Memory B cell (primary cell): ENCODE measurements at regions not wholly inside any gene's neighbourhood (a gene's known extent, or its start where the extent isn't known, plus 50 kb on each side); places are given as distances from the start of the nearest gene placed in this dataset.
"Not testable (repeated sequence)": the region's sequence is repeated elsewhere in the genome, so short reads cannot be mapped to it uniquely, and the experiment has no call there.

Experiments used
- ATAC-seq: fragments of 150-1000 bp; cut with Tn5 transposase; 2 replicates; pipeline ENCODE4 v1.10.0; 2021; ENCODE audit warnings: low read depth, mild to moderate bottlenecking, moderate library complexity
- DNase-seq, 2 donors: peaks; one replicate each; pipeline ENCODE4 v3.0.0; 2022; ENCODE audit warnings: low spot score in 2 of 2
- H3K27ac Mint-ChIP-seq: one replicate; pipeline ENCODE4 v1.8.0; 2022; ENCODE audit warnings: mild to moderate bottlenecking, moderate library complexity, mixed read lengths
- H3K27me3 Mint-ChIP-seq: one replicate; pipeline ENCODE4 v1.8.0; 2022; ENCODE audit warnings: mixed read lengths
- H3K36me3 Mint-ChIP-seq: one replicate; pipeline ENCODE4 v1.8.0; 2022; ENCODE audit warnings: mild to moderate bottlenecking, mixed read lengths
- H3K4me1 Mint-ChIP-seq: one replicate; pipeline ENCODE4 v1.8.0; 2022; ENCODE audit warnings: mixed read lengths
- H3K4me3 Mint-ChIP-seq: one replicate; pipeline ENCODE4 v1.8.0; 2022; ENCODE audit warnings: mild to moderate bottlenecking, moderate library complexity, mixed read lengths
- H3K9me3 Mint-ChIP-seq: one replicate; pipeline ENCODE4 v1.8.0; 2022; ENCODE audit warnings: mixed read lengths

DNA sequence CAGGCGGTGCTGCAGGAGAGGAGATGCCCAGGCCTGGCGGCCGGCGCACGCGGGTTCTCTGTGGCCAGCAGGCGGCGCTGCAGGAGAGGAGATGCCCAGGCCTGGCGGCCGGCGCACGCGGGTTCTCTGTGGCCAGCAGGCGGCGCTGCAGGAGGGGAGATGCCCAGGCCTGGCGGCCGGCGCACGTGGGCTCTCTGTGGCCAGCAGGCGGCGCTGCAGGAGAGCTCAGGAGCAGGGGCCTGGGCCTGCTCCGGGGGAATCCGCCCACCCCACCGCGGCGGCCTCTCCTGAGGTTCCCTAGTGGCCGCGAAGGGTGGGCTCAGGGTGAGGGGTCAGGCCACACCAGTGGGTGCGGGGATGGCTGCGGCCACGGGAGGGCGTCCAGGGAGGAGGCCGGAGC lies 75.9 kb downstream of the OR4F16 start:
- not testable (repeated sequence) for DNase-seq, H3K36me3 Mint-ChIP-seq, H3K27me3 Mint-ChIP-seq, H3K4me1 Mint-ChIP-seq, ATAC-seq, H3K4me3 Mint-ChIP-seq, H3K27ac Mint-ChIP-seq, H3K9me3 Mint-ChIP-seq

DNA sequence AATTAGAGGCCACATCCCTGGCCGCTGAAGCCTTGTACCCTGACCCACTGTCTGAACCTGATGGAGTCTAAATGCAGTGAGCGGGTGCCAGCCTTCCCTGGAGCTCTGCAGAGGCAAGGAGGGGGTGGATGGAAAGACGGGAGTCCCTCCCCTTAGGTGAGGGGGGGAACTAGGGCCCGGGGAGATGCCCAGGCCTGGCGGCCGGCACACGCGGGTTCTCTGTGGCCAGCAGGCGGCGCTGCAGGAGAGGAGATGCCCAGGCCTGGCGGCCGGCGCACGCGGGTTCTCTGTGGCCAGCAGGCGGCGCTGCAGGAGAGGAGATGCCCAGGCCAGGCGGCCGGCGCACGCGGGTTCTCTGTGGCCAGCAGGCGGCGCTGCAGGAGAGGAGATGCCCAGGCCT lies 77.3 kb downstream of the OR4F16 start:
- H3K9me3 Mint-ChIP-seq, H3K27ac Mint-ChIP-seq, H3K36me3 Mint-ChIP-seq, H3K27me3 Mint-ChIP-seq, ATAC-seq, DNase-seq, H3K4me3 Mint-ChIP-seq, H3K4me1 Mint-ChIP-seq: not testable (repeated sequence)

DNA sequence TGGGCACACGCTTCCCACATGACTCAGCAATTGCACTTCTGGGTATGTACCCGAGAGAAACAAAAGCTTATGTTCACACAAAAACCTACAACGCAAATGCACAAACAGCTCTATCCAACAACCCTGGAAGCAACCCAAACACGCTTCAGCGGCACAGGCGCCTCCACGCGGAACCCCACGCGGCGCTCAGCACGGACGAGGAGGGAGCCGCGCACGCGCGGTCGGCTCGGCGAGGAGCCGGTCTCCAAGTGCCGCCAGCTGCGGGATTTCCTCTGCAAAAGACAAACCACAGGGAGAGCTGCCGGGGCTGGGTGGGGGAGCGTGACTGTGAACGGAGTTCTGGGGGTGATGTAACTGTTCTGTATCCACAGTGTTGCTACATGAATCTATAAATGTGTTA lies 81.2 kb downstream of the OR4F16 start:
- not testable (repeated sequence) for H3K27ac Mint-ChIP-seq, H3K9me3 Mint-ChIP-seq, H3K4me1 Mint-ChIP-seq, DNase-seq, ATAC-seq, H3K27me3 Mint-ChIP-seq, H3K36me3 Mint-ChIP-seq, H3K4me3 Mint-ChIP-seq

DNA sequence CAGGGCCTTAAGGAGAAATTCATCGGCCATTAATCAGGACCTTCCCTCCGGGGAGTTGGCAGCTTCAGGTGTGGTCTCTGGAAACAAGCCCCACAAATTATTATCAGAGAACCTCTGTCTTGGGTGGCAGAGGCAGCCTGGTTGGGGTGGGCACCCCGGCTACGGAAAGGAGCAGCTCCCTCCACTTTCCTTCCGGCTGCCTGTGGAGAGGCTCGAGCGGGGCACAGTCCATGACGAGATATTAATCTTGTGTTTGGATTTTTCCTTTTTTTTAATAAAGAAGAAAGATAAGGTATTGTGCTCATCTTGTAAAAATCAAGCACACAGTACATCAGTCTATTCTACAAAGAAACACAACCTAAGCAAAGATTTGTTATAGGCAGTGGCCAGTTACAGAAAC lies 98.2 kb downstream of the OR4F16 start:
- not testable (repeated sequence) for H3K4me1 Mint-ChIP-seq, DNase-seq, H3K9me3 Mint-ChIP-seq, H3K4me3 Mint-ChIP-seq, H3K27ac Mint-ChIP-seq, ATAC-seq, H3K27me3 Mint-ChIP-seq, H3K36me3 Mint-ChIP-seq

DNA sequence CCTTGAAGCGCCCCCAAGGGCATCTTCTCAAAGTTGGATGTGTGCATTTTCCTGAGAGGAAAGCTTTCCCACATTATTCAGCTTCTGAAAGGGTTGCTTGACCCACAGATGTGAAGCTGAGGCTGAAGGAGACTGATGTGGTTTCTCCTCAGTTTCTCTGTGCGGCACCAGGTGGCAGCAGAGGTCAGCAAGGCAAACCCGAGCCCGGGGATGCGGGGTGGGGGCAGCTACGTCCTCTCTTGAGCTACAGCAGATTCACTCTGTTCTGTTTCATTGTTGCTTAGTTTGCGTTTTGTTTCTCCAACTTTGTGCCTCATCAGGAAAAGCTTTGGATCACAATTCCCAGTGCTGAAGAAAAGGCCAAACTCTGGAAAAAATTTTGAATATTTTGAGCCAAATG lies 100.5 kb downstream of the OR4F16 start:
- not testable (repeated sequence) for H3K36me3 Mint-ChIP-seq, H3K27ac Mint-ChIP-seq, H3K9me3 Mint-ChIP-seq, H3K4me1 Mint-ChIP-seq, ATAC-seq, H3K27me3 Mint-ChIP-seq, H3K4me3 Mint-ChIP-seq
- DNase-seq: peak; percentile 34 to 41
